Pancreas (tissue), 10 donors: ENCODE measurements at regions not wholly inside any gene's neighbourhood (a gene's known extent, or its start where the extent isn't known, plus 50 kb on each side); places are given as distances from the start of the nearest gene placed in this dataset.
A peak's percentile ranks its signal among the peaks of the same experiment; 100 is the strongest.

Experiments used
- ATAC-seq, 4 donors: fragments of 200-7000 bp; cut with Tn5 transposase; one replicate each; pipeline versions ENCODE4 v1.8.0 to v1.9.1; 2020; ENCODE audit warnings: mild to moderate bottlenecking in 4 of 4, moderate library complexity in 4 of 4
- DNase-seq, 6 donors: peaks; one replicate each; pipeline ENCODE4 v3.0.0-alpha.2; 2020
- FAIRE-seq: peaks from 2 replicates; lab custom pipeline; 2012; peaks lifted over from hg19 to GRCh38; lab: Jason Lieb, UNC
- H3K27ac ChIP-seq, 4 donors: fragments of 200-600 bp; sonication (generic); 1 replicate in 3 of 4; 2 replicates in 1 of 4; pipeline versions ENCODE4 v1.5.0 to v1.8.0; 2020
- H3K27me3 ChIP-seq, 4 donors: fragments of 200-600 bp; one replicate each; pipeline ENCODE4 v1.8.0; 2021
- H3K36me3 ChIP-seq, 3 donors: fragments of 200-600 bp; sonication (generic) in 1 of 3; one replicate each; pipeline versions ENCODE4 v1.5.0 to v1.8.0; 2020 to 2021
- H3K4me1 ChIP-seq, 3 donors: fragments of 200-600 bp; one replicate each; pipeline ENCODE4 v1.8.0; 2021
- H3K4me3 ChIP-seq, 4 donors: fragments of 200-600 bp; sonication (generic) in 2 of 4; one replicate each; pipeline versions ENCODE4 v1.5.0 to v1.8.0; 2020 to 2021
- H3K9me3 ChIP-seq, 4 donors: fragments of 200-600 bp; one replicate each; pipeline ENCODE4 v1.8.0; 2021
- WGBS, 2 donors: extraction: QIAGEN DNeasy Blood & Tissue Kit; methylation state at CpG; one replicate each; pipeline ENCODE4 v1.1.7; 2013; 5-methylcytosine and 5-hydroxymethylcytosine counted together
- intact Hi-C, 3 donors: fragments of 100-400 bp; cut with DNase I; formaldehyde crosslinking; loops; one replicate each; pipeline versions ENCODE4 v1.11.1 to v1.14.2; 2022
- TF ChIP-seq, protein P1 (sequence below), 4 donors: fragments of 200-600 bp; sonication (generic) in 3 of 4; IDR thresholded peaks; one replicate each; pipeline versions ENCODE4 v1.5.0 to v1.8.0; 2021; ENCODE audit warnings: antibody characterized with exemption in 4 of 4
- donor health status: healthy with polysubstance abuse.
- donor health status: DM: no; HTN: no; CAD: no; lungs with moderate emphysema.
- donor health status: DM: no; HTN: no; CAD: no.
- donor health status: control.
- donor health status: control.
- donor health status: Bipolar disorder and iron deficiency.
- donor health status: DM: yes; HTN: yes; CAD: no.
- donor health status: DM: no; HTN: no; CAD: no.
- donor health status: DM: no; HTN: no; CAD: no.
- donor health status: DM: yes; HTN: yes; CAD: no.

DNA sequence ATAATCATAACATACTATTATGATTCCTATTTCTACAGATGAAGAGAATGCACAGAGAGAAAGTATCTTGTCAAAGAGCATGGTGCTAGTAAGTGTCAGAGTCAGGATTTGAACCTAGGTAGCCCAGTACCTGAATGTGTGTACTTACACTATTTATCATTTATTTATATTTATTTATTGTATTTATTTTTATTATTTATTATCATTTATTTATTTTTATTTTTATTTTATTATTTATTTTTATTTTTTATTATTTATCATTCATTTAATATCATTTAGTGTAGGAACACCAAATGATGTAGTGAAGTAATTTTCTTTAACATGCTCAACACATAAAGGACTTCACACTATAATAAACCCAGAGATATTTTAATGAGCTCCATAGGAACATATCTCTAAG is 209.4 kb upstream of the ZFP42 start:
- Histone ChIP-seq H3K27ac (no peak overlapping the region), H3K4me1 (no peaks in the 10 kb centered on the region), H3K4me3 (no peak overlapping the region), H3K27me3 (no peaks in the 10 kb centered on the region), H3K36me3 (no peaks in the 10 kb centered on the region), H3K9me3 (no peaks in the 10 kb centered on the region)
- ATAC-seq (no peak), FAIRE-seq (peak; percentile 34), DNase-seq (no peak)
- TF ChIP-seq, protein P1, sequence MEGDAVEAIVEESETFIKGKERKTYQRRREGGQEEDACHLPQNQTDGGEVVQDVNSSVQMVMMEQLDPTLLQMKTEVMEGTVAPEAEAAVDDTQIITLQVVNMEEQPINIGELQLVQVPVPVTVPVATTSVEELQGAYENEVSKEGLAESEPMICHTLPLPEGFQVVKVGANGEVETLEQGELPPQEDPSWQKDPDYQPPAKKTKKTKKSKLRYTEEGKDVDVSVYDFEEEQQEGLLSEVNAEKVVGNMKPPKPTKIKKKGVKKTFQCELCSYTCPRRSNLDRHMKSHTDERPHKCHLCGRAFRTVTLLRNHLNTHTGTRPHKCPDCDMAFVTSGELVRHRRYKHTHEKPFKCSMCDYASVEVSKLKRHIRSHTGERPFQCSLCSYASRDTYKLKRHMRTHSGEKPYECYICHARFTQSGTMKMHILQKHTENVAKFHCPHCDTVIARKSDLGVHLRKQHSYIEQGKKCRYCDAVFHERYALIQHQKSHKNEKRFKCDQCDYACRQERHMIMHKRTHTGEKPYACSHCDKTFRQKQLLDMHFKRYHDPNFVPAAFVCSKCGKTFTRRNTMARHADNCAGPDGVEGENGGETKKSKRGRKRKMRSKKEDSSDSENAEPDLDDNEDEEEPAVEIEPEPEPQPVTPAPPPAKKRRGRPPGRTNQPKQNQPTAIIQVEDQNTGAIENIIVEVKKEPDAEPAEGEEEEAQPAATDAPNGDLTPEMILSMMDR (IDR thresholded peaks at IDR 0.05), result no peak
- intact Hi-C loops, result no loop called here

GRCh38 chr4:187789078-187789477 is 206.5 kb upstream of the ZFP42 start:
- no peak for FAIRE-seq
- Histone ChIP-seq H3K4me3 (no peak overlapping the region), H3K36me3 (no peaks in the 10 kb centered on the region), H3K4me1 (no peaks in the 10 kb centered on the region), H3K27ac (no peak overlapping the region), H3K27me3 (no peaks in the 10 kb centered on the region), H3K9me3 (no peaks in the 10 kb centered on the region)
- ATAC-seq, result no peak
- no peak for DNase-seq
- WGBS, 2 donors, result 75 to 86% methylated on average over 9 of the region's 9 CpGs
- TF ChIP-seq, protein P1 (IDR thresholded peaks at IDR 0.05), result no peak
- intact Hi-C loops, result no loop called here

DNA sequence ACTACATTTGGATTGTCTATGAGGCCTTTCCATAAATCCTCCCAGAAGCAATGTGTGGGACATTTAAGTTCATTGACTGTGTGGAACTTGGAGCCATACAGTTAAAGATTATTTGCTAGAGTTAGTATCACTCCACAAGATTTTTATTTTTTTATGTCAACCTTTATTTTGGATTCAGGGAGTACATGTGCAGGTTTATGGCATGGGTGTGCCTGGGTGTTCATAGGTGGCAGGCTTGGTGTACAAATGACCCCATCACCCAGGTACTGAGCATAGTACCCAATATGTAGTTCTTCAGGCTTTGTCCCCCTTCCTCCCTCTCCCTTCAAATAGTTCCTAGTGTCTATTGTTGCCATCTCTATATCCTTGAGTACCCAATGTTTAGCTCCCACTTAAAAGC is 199.8 kb upstream of the ZFP42 start:
- intact Hi-C loops, result no loop called here

DNA sequence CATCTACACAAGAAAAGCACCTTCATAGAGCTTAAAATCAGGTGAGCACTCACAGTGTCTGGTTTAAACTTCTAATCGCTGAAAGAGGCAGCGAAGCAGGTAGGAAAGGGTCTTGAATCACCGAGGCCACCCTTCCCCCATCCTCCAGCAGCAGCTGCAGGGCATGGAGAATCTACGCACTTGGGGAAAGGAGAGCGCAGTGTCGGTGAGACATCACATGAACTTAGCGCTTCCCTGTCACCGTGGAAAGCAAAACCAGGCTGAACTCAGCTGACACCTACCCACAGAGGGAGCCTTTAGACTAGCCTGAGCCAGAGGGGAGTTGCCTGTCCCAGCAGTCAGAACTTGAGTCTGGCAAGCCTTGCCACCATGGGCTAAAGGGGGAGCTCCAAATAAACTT is 197.2 kb upstream of the ZFP42 start:
- H3K4me3 ChIP-seq, result no peak overlapping the region
- intact Hi-C loops, result no loop called here
- 82 to 84% methylated on average over 8 of the region's 8 CpGs for WGBS, 2 donors
- DNase-seq (no peak), ATAC-seq (no peak), FAIRE-seq (no peak)
- TF ChIP-seq, protein P1 (IDR thresholded peaks at IDR 0.05), result no peak
- no peaks in the 10 kb centered on the region for H3K4me1 ChIP-seq
- H3K9me3 ChIP-seq, result no peaks in the 10 kb centered on the region
- H3K27ac ChIP-seq, result no peak overlapping the region
- H3K36me3 ChIP-seq, result no peaks in the 10 kb centered on the region
- H3K27me3 ChIP-seq, result no peaks in the 10 kb centered on the region

More for the DNA sequence above, 199.8 kb upstream of the ZFP42 start:
- Histone ChIP-seq H3K4me3 (no peak overlapping the region), H3K4me1 (no peaks in the 10 kb centered on the region), H3K9me3 (no peaks in the 10 kb centered on the region), H3K27ac (no peak overlapping the region), H3K27me3 (no peaks in the 10 kb centered on the region), H3K36me3 (no peaks in the 10 kb centered on the region)
- no peak for DNase-seq
- TF ChIP-seq, protein P1 (IDR thresholded peaks at IDR 0.05), result no peak
- ATAC-seq, result no peak
- no peak for FAIRE-seq

- 68 to 69% methylated on average over 2 of the region's 2 CpGs for WGBS, 2 donors
- DNase-seq, result no peak
- ATAC-seq, result no peak
- intact Hi-C loops, result no loop called here
- Histone ChIP-seq H3K4me1 (no peaks in the 10 kb centered on the region), H3K27me3 (no peaks in the 10 kb centered on the region), H3K4me3 (no peak overlapping the region), H3K36me3 (no peaks in the 10 kb centered on the region), H3K9me3 (no peaks in the 10 kb centered on the region), H3K27ac (no peak overlapping the region)
- TF ChIP-seq, protein P1 (IDR thresholded peaks at IDR 0.05), result no peak
- no peak for FAIRE-seq
Observed at GRCh38 chr4:187799735-187800134, 195.8 kb upstream of the ZFP42 start.
